ENCODE measurements at regions not wholly inside any gene's neighbourhood (a gene's known extent, or its start where the extent isn't known, plus 50 kb on each side); places are given as distances from the start of the nearest gene placed in this dataset.
"Not testable (repeated sequence)": the region's sequence is repeated elsewhere in the genome, so short reads cannot be mapped to it uniquely, and the experiment has no call there.

DNA sequence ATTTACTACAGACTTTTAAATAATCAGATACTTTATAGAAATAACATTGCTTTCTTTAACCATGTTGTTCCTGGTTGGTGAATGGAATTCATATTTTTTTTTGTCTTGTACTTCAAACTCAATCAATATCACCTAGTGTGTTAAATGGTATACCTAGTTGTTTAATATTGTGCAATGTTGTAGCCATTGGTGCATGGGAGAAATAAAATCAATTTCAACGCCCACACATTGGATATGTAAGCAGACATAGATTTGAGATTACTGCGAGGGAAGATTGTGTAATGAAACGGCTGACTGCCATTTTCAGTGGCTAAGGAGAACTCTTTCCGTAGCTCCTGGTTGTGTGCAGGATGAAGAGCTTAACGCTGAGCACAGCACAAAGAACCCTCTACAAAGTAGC is 626.1 kb downstream of the TMEM182 start:
- no peak for DNase-seq

DNA sequence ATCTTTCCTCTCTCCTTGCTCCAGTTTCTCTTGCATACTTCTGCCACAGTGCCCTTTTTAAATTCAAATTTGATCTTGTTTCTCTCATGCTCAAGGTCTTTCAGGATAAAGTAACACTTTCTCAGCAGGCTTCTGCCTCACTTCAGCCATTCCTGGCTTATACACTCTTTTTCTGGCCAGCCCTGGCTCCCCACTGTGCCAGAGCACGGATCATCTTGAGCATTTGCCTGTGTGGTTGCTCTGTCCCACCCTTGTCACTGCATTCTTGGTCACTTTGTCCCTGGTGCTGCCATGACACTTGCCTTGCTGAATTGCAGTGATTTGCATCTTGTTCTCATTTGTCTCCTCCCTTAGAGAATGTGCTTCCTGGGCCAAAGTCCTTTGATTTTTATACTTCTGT is 634.3 kb downstream of the TMEM182 start:
- no peak for DNase-seq

DNA sequence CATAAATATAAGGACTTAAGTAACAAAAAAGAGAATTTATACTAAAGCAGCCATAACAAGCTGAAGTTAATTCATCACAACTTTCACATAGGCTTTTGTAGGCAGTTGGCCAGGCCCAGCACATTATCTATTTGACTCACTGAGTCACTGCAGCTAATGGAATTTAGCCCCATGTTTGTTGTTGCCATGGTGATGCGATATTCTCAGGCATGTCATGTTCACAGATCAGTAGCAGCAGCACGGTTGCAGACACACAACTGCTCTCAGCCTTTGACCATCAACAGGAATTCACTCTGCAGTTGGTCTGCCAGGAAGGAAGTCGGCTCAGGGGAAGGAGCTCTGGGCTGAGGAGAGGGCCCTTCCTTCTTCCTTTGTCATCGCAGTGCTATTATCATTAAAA is 639.8 kb downstream of the TMEM182 start:
- no peak for DNase-seq

DNA sequence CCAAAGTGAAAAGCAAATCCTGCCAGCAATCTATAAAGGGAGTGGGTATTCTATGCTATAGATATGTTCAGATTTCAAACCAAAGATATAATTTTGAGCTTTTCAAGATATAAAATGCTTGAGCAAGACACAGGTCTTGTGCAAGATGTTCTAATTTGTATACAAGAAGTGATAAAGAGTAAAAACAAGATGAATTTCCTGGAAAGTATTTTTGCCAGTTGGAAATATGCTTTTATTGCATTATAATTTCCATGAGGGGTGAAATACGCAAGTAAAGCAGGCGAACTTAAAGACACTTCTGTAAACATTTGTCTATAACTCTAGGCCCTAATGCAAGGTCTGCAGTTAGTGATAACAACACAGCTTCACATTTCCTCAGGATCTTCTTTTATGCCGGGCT is 640.5 kb downstream of the TMEM182 start:
- DNase-seq: no peak

DNA sequence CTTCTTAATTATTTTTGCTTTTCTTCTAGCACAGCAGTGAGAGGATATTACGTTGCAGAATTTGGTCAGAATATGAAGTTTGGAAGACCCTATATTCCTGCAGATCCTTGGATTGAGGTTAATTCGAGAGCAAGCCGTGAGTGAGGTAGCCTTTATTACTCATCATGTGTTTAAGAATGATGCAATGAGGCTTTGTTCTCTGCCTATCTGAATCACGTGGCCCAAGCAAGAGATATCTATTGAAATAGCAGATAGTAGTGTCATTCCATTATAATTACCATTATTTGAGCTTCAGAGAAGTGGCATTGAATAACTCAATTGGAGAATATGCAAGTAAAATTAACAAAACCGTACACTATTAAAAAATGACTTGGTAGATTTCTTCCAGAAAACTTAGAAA is 641.1 kb downstream of the TMEM182 start:
- DNase-seq: no peak

DNA sequence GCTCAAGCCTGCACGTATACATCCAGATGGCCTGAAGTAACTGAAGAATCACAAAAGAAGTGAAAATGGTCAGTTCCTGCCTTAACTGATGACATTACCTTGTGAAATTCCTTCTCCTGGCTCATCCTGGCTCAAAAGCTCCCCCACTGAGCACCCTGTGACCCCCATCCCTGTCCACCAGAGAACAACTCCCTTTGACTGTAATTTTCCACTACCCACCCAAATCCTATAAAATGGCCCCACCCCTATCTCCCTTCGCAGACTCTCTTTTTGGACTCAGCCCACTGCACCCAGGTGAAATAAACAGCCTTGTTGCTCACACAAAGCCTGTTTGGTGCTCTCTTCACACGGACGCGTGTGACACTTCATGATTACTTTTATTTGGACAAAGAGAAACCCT is 641.6 kb downstream of the TMEM182 start:
- DNase-seq: not testable (repeated sequence)

DNA sequence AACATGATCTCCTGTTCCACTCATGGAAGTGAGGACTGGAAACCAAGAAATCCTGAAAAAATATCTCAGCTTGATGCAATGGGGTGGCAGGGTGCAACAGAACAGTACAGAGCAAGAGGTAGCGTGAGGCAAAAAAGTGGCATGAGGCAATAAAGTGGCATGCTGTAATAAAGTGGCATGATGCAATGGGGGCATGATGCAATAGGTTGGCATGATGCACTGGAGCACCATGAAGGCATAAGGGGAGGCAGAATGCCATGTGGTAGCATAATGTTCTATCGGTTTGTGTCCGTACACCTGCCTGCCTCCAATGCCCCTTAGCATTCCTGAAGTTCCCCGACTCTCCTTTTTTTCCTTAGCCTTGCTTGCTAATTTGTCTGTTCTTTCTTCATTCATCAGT is 648.4 kb downstream of the TMEM182 start:
- no peak for DNase-seq

DNA sequence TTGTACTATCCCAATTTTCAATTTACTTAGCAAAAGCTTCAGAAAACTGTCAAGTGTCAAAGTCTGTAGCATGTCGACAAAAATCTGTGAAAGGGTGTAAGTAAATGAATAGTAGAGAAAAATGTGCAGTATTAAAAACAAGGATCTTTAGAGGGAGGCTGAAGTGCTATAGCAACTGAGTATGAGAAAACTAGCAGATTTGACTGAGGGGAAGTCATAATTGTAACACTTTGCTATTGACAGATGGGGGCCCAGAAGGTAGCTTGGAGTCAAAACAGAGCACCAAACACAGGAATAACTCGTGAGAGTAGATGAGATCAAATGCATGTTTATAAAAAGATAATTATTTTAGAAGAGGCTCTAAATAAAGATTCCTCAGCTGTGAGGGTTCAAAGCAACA is 657.7 kb downstream of the TMEM182 start:
- DNase-seq: no peak

DNA sequence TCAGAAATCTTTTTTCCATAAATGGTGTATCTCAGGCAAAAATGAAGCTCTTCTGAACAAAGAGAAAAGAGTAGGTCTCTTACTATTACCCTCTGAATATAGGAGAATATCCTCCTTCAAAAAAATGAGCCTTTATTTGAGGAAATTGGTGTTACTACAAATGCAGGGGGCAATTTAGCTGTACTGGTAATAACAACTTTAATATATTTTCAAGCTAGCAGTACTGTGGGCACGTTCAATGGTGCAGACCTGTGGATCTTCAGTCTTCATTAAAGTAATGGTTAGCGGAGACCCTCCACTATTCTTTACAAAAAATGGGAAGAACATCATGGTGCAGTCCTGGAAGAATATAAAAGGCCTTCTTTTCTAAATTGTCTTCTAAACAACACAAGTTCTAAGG is 661.3 kb downstream of the TMEM182 start:
- DNase-seq: no peak

DNA sequence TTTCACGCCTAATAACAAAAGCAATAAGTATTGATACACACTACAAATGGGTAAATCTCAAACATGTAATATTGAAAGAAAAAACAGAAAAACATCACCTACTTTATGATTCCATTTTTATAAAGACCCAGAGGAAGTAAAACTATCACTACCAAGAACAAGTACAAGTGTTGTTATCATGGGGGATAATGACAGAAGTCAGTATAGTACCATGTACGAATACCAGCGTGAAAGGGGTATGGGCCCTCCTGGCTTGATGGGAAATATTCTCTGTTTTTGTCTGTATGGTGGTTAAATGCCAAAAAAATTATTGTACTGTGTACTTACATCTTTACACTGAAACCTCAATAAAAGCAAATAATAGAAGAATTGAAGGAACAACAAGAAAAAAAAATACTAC is 665.7 kb downstream of the TMEM182 start:
- DNase-seq: no peak

DNA sequence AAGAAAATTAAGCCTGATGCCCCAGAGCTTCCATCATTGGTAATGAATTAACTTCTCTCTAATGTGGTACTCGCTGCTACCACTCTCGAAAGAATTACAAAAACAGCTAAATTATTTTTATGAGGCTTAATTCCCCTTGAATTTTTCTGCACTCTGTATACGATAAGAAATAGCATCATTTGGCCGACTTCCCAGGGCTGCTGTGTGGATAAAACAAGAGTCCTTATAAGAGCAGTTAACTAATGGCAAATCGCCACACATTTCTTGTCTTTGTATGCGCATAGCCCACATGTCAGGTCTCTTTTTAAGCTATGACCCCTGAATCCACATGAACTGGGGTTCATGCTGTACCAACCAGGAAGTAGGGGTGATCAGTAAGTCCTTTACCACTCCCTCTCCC is 668.4 kb downstream of the TMEM182 start:
- DNase-seq: no peak

DNA sequence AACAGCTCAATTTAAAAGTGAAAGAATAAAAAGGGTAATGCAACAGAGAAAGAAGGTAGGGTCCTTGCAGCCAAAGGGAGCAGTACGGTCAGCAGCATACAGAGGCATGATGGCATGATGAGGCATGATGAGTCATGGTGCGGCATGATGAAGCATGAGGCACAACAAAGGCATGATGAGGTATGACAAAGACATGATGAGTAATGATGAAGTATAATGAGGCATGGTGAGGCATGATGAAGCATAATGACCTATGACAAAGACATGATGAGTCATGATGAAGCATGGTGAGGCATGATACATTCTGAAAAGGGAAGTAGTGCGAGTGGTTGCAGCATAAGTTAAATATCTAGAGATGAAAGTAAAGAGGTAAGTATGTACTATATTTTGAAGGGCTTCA is 673.2 kb downstream of the TMEM182 start:
- DNase-seq: no peak

DNA sequence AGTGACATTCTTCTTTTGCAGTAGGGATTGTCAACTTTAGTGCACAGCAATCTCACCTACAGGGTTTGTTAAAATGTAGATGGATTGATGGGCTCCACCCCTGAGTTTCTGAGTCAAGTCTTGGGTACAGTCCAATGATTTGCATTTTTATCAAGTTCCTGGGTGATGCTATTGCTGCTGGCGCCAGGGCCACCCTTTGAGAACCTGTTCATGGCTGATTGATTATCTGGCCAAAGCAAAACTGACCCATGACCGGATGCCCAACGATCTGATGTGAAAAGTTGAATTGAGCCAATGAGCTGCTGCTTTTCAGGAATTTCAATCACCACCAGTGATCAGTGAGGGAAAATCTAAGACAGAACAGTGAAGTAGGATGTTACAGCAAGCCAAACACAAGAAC is 675.3 kb downstream of the TMEM182 start:
- no peak for DNase-seq

DNA sequence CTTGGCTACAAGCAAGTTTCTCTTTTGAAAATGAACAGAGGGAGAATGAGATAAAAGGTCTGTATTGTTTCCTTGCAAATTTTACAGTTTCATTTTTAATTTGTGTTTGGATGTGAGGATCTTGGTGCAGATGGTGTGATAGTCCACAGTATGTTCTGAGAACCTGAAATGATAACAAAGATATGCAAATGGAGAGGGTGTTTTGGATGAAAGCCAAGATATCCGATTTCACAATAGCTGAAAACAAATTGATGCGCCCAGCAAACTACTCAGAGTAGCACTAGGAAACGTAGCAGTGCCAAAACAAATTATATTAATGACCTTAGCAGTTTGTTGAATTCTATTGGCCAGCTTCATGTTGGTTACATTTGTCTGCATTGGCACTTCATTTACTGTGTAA is 683.5 kb downstream of the TMEM182 start:
- DNase-seq: no peak

DNA sequence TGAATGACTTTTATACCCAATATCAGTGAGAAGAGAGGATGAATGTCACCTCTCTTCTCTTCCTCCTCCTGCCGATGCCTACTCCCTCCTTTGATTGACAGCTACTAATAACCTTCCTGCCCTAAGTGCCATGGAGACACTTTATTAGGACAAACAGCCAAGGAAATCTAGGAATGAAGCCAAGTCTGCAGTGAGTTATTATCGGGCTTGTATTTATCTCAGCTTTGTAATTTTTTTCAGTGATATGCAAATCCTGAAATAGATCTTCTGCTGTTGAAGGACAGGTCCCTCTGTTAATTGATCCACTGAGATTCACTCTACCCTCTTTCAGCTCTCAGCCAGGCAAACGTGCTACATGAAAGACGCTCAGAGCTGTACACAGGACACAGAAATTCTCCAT is 686.7 kb downstream of the TMEM182 start:
- DNase-seq: no peak

DNA sequence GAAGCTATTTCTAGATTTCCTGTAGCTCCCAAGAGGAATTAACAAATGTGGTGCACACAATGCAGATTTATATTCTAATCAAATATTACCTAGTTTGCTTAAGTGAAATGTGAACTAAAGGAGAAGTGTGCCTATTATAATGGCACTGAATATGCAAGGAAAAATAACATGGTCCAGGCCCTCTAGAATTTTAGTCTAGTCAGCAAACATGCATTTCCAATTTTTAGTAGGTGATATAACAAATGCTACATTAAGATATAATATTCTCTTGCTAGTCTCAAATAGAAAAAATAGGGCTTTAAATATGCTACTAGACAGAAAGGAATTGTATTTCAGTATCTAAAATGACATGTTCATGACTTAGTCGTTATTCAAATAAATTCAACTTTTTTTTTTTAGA is 689.5 kb downstream of the TMEM182 start:
- no peak for DNase-seq

DNA sequence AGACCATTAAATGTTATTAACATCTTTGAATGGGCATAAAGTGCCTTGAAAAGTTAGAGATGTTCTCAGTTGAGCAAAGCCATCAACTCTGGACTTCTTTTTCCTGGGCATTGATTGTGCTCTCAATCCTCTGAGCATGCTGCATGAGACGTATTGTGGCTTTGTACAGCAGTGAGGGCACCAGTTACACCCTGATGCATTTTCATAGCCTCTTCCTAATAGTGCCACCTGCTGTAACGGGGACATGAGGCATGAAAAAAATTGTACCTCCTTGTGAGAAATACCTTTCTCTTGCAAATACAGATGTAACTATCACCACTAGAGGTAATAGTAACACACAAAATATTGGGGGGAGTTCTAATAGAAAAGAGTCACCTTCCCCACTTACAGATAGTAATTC is 697.5 kb downstream of the TMEM182 start:
- DNase-seq: no peak

DNA sequence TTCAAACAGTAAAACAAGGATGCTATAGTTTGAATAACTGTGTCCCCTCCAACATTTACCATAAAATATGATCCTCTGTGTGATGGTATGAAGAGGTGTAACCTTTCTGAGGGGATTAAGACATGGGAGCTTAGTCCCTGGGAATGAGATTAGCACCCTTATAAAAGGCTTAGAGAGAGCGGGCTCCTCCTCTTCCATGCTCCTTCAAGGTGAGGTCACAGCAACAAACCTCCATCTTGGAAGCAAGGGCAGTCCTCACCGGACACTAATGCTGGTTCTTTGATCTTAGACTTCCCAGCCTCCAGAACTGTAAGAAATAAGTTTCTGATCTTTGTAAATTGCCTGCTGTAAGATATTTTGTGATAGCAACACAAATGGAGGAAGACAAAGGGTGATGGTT is 700.3 kb downstream of the TMEM182 start:
- no peak for DNase-seq

DNA sequence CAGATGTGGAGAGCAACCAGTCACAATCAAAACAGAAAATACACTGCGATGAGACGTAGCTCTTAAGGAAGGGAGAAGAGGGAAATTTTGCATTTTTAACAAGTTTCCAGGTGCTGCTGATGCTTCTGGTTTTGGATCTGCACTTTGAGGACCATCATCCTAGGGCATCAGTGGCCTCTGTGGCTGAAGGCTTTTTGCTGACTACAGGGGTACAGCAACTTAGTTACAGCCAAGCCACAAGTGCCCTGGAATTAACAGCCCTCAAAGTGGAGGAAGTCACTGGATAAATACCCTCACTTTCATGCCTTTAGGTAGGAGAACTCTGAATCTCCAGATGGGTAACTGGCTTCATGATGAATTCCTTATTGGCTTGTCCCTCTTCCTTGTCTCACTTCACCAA is 700.9 kb downstream of the TMEM182 start:
- no peak for DNase-seq

DNA sequence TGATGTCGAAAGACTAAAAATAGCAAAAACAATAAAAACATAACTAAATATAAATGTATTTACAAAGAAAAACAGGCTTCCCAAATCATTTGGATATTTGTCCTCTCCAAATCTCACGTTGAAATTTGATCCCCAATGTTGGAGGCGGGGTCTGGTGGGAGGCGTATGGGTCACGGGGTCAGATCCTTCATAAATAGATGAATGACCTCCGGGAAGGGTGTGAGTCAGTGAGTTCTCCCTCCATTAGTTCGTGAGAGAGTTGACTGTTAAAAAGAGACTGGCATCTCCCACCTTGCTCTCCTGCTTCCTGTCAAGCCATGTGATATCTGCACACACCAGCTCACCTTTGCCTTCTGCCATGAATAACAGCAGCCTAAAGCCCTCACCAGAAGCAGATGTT is 703.0 kb downstream of the TMEM182 start:
- no peak for DNase-seq

DNA sequence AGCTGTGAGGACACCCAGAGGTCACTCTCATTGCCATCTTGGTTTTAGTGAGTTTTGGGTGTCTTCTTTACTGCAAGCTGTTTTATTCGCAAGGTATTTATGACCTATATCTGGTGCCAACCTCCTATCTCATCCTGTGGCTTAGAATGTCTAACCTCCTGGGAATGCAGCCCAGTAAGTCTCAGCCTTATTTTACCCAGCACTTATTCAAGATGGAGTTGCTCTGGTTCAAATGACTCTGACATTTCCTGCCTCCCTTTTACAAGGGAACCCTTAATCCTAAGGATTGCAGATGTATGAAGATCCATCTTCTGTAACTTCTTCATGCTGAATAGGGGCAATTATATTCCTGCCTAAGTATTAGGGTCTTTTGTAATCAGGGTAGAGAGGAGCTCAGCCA is 708.0 kb downstream of the TMEM182 start:
- DNase-seq: no peak

DNA sequence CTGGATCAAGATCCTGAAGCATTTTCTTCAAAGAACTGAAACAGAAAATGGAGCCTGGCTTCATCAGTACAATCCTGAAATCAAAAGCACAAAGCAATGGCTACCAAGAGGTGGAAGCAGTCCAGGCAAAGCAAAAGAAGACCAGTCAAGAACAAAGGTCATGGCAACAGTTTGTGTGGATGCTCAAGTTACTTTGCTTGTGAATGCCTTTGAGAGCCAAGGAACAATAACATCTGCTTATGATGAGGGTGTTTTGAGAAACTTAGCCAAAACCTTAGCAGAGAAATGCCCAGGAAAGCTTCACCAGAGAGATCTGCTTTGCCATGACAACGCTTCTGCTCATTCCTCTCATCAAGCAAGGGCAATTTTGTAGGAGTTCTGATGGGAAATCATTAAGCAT is 723.1 kb downstream of the TMEM182 start:
- no peak for DNase-seq

DNA sequence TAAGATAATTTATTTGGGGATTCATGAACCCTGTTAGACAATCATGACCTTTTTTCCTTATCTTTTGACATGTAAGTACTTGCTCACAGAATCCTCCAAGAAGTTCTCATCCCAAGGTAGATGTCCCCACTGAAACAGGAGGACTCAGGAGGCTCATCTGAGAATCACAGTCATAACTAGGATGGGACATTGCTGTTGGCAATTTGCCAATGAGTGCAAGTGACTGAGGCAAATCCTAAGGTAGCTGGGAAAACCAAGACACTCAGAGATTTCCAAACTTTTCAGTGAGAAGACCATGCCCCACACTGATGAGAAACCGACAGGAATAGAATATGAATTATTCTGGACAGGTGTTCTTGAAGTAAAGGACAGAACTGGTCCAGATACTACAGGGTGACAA is 735.0 kb downstream of the TMEM182 start:
- DNase-seq: no peak

DNA sequence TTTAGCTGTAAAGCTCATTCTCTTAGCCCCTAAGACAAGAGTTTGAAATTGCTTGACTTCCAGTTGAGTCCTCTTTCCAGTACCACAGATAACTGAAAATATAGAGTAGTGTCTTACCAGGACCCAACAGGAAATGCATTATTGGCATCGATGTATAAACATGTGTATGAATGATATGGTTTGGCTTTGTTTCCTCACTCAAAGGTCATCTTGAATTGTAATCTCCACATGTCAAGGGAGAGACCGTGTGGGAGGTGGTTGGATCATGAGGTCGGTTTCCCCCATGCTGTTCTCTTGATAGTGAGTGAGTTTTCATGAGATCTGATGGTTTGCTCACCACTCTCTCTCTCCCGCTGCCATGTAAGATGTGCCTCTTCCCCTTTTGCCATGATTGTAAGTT is 745.0 kb downstream of the TMEM182 start:
- no peak for DNase-seq

DNA sequence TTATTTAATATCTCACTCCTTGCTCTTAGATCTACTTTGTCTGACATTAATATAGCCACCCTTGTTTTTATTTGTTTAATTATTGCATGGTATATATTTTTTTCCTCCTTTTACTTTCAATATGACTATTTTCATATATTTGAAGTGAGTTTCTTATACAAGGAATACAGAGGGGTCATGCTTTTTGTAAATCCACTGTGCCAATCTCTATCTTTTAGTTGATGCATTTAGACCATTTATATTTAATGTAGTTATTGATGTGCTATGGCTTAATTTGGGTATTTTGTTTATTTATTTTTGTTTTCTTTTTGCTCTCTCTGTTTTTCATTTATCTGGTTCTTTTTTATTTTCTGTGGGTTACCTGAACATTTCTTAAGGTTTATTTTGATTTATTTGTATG is 750.6 kb downstream of the TMEM182 start:
- no peak for DNase-seq

DNA sequence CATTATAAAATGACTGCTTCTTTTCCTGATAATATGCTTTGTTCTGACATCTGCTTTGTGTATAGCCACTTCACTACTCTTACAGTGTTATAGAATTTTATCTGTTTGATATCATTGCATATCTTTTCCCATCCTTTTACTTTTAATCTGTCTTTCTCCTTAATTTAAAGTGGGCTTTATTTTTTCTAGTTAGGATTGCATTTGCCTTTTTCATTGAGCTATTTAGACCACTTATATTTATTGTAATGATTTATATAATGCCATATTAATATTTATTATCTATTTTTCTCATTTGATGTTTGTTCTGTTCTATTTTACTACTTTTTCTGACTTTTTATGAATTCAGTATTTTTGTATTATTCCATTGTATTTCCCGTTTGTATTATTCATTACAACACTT is 758.7 kb downstream of the TMEM182 start:
- no peak for DNase-seq

DNA sequence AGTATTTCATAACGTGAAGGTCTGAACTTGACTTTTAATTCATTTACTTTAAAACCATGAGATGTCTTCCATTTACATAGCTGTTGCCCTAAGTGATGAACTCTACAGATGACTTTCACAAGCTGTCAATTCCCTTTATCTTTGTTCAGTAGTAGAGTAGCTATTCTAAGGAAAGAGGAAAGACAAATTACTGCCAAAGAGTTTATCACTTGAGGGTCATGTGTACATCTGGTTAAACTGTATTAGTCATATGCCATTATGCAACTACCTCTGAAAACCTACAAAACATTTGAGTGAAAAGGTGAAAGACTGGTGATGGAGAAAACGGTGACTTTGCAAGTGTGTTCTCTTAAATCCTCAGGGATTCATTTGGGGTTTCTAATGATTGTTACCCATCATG is 763.9 kb downstream of the TMEM182 start:
- DNase-seq: no peak
